COLO829 (cell line): ENCODE measurements at regions not wholly inside any gene's neighbourhood (a gene's known extent, or its start where the extent isn't known, plus 50 kb on each side); places are given as distances from the start of the nearest gene placed in this dataset.

Source experiments
- DNase-seq: peaks from one replicate; pipeline ENCODE4 v3.0.0; 2012; ENCODE audit warnings: low spot score

DNA sequence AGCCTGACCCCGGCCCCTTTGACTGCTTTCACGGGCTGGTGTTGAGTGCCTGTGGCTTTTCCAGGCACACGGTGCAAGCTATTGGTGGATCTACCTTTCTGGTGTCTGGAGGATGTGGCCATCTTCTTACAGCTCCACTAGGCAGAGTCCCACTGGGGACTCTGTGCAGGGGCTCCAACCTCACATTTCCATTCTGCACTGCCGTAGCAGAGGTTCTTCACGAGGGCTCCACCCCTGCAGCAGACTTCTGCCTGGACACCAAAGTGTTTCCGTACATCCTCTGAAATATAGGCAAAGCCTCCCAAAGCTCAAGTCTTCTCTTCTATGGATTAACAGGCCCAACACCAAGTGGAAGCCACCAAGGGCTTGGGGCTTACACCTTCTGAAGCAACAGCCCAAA is 691.5 kb upstream of the POU3F2 start:
- no peak for DNase-seq

DNA sequence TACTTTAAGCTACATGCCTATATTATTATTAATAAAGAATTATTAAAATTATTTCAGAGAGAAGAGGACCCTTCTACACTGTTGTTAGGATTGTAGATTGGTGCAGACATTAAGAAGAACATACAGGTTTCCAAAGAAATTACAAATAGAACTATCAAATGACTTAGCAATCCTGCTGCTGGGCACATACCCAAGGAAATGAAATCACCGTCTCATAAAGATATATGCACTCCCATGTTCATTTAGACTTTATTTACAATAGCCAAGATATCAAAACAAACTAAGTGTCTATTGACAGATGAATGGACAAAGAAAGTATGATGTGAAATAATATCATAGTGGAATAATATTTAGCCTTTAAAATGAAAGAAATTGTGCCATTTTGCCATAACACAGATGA is 687.7 kb upstream of the POU3F2 start:
- DNase-seq, result no peak

DNA sequence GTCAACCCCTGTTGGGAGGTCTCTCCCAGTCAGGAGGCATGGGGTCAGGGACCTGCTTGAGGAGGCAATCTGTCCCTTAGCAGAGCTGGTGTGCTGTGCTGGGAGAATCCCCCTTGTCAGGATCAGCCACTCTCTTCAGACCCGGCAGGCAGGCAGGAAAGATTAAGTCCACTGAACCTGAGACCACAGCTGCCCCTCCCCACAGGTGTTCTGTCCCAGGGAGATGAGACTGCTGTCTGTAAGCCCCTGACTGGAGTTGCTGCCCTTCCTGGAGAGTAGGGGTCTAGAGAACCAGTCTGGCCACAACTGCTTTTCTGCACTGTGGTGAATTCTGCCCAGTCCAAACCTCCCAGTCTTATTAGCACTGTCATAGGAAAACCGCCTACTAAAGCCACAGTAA is 677.8 kb upstream of the POU3F2 start:
- DNase-seq, result no peak

DNA sequence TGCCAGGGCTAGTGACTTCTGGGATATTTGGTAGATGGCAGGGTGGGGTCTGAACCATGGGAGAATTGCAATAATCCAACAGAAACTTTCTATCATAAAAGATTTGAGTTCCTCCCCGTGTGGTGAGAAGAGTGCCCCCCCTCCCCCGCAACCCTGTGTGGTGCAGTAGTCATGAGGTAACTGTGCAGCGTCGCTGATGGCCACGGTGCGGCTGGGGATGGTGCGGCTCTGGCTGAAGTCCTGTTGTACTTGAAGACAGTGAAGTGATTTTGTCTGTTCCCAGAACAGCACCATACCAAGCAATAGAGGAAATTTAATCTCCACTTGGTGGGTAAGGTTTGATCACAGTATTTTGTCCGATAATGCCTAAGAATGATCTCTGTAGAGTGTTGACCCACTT is 654.8 kb upstream of the POU3F2 start:
- DNase-seq, result no peak

DNA sequence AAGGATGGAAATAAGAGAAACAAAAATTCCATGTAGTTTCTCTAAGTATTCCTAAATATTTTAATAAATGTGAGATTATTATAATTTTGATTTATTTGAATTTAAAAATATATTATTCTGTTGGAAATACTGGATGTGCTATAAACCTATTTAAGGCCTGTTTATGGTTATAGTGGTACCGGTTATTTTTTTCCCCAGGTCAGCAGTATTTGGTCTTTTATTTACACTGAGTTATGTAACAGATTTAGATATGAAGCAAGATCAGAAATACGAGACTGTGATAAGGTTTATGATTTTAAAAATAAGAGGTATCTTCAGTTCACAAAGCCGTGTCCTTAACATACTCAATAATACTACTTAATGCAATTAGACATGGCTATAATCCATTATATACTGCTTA is 634.3 kb upstream of the POU3F2 start:
- no peak for DNase-seq

DNA sequence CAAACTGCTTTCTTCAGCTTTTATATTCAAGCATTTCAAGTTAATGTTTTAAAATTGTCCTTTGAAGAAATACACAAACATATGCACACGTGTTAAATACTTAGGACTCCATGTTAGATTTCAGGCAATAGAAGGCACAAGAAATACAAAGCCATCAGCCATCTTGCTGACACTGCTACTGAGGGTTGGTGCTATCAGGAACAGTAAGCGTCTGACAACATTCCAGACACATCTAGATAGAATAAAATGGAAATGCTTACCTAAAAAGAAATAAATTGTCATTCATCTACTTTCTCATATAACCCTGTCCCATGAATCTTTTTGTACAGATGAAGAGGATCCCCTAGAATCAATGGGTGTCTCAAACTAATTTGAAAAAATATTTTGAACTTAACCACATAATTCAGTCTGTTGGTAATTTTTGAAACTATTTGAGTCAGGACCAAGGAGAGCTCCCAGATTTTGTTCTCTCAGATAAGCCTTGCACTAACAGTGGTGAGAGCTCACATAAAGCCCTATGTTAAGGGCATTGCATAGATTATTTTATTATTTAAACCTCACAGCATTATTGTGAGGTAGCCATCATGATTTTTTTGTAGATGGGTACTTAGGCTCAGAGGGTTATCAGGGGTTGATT is 631.1 kb upstream of the POU3F2 start:
- DNase-seq, result no peak

DNA sequence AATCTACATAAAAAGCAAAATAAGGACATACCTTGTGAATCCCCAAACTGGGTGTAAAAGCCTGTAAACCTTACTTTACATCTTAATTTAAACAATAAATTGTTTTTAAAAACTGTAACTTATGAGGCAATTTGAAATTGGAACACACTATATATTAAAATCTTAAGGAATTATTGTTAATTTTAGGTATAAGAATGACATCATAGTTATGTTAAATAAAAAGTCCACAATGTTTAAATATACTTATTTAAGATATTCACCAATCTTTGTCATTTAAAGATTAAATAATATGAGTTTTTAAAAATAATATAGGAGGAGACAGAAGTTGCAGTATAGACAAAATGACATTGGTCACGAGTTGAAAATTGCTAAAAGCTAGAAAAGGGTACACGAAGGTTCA is 621.9 kb upstream of the POU3F2 start:
- DNase-seq, result no peak

DNA sequence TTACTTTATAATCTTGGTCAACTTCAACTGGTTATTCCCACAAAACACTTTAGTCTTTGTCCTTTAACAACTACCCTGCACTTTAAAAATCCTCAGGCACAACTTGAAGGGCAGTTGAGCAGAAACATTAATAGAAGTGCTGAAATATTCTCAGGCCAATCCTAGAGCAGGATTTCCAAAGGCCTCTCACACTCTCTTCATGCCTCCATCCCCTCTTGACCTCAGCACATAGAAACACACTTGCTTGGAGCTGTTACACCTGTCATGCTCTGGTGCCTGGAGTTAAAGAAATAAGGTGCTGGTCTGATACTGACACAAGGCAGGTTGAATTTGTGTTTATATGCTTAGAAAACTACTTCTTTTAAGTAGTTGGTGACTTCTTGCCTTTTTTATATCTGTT is 618.8 kb upstream of the POU3F2 start:
- no peak for DNase-seq

DNA sequence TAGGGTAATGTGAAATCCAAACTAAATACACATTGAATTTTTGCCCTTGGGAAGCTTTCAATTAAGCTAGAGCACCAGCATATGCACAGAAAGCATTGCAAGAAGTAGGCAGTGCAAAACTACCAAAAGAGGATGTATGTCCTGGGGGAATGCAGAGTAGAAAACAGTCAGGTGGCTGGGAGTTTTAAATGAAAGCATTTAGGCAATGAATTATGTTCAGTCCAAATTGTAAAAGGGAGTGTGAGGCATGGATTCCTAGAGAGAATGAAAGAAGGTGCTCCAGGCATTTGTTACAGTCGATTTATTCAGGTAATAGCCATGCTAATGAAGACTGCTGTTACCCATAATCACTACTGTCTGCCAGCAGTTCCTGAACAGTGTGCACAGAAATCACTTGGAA is 604.1 kb upstream of the POU3F2 start:
- no peak for DNase-seq

DNA sequence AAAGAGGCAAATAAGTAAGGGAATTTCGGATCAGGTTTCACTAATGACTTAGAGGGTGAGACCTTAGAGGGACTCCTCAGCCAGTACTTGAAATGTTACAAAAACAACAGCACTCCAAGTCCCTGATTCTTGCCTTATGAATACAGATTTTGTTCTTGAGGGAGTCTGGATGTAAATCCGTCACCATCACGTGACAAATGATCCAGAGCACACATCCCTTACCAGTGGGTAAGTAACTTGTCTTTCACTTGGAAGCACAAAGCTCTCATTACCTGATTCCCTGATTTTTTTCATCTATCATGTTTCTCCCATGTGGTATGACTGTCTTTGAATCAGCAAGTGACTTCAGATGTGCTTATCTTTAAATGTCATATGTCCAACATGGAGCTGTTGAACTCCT is 595.3 kb upstream of the POU3F2 start:
- peak; percentile 14 for DNase-seq

DNA sequence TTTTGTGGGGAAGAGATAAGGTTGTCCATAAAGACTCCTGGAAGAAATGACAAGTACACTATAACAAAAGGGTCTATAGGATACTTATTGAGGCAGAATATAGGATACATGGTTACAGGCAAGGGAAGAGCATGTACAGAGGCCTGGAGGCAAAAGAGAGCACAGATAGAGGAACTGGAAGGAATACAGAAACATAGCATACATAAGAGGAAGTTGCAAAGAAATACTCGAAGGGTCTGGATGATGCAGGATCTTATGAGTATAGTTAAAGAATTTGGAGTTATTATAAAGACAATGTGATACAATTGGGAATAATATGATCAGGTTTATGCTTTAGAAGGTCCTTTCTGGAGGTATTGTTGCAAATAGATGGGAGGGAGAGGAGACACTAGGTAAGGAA is 592.7 kb upstream of the POU3F2 start:
- DNase-seq, result no peak

DNA sequence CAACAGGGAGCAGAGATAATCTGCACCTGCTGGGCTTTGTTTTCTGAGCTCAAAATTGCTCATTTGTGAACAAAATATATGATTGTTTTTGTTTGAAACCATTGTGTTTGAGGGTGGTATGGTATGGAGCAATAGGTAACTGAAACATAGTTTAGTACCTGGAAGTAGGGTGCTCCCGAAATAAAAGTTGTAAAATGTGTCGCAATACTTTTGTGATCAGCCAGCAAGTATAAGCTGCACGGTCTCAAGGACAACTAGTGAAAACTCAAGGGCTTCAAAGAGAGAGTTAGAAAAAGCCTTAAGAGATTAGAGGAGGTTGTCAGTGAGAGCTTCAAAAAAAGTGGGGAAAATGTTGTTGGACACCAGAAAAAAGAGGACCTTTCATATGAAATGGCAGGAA is 579.8 kb upstream of the POU3F2 start:
- no peak for DNase-seq

DNA sequence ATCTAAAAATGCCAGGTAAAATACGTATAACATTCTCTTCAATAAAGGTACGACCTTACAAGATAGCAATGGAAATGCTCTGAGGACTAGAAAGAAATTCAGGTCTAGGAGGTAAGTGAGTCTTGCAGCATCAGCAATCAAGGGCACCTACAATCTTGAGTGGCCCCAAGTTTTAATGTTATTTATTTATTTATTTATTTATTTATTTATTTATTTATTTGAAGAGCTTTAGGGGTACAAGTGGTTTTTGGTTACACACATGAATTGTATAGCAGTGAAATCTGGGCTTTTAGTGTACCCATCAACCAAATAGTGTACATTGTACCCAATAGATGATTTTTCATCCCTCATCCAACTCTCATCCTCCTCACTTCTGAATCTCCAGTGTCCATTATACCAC is 574.0 kb upstream of the POU3F2 start:
- no peak for DNase-seq

DNA sequence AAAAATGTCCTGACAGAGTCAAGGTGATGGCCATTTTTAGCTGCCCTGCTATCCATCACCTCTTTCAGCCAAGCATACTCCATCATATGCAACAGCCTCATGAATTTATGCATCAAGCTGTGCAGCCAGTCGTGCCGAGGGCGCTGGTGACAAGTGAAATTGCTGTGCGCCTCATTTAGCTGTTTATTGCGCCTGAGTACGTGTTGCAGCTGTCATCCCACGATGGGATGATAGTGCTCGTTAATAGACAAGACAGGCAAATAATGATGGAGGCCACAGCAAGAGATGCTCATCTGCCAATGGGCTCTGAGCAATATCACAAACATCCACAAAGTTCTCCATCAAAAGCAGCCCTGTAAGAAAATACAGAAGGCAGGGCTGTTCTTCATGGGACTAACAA is 562.3 kb upstream of the POU3F2 start:
- DNase-seq, result no peak

DNA sequence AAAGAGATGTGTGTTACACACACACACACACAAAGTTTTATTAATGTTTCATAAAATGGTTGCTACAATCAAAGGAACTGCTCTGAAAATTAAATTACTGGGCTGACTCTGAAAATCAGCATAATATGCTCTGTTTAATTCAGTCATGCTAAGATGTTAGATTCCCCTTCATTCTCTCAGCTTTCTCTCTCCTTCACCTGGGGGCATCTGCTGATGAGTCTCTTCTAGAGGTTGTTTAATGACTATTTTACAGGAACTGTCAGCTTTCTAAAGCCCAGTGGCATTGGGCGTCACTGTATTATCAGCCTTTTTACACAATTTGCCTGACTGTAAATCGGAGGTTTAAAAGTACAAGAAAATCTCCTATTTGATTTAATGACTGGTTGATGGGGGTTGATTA is 559.7 kb upstream of the POU3F2 start:
- no peak for DNase-seq

DNA sequence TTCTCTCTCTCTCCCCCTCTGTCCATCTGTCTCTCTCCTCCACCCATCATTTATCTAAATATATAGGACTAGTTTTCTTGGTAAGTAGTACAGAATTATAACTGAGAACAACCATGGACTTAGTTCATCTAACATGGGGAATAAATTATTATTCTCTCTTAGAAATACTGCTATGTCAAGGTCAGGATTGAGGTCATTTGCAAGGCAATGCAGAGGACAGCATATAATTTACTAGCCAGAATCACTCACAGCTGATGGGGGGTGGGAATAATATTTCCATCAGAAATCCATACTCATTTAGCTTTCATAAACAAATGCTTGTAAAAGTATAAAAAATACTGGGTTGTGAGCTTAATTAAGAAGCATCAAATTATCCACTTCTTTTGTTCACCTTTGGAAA is 553.9 kb upstream of the POU3F2 start:
- DNase-seq, result no peak

DNA sequence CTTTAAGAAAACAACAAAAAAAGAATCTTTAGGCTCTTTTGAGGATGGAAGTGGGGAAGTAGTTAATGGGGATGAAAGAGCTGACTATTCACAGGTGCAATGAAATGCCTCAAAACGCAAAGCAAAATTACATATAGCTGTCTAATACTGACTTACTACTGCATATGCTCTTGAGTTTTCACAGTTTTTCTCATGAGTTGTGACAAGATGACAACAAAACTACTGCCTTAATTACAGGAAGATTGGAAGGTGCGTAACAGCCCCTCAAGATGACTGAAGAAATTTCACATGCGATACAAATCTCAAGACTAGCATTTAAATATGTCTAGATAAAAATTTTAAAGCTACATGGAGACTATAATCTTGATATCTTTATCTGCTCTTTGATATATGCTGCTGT is 547.8 kb upstream of the POU3F2 start:
- no peak for DNase-seq

DNA sequence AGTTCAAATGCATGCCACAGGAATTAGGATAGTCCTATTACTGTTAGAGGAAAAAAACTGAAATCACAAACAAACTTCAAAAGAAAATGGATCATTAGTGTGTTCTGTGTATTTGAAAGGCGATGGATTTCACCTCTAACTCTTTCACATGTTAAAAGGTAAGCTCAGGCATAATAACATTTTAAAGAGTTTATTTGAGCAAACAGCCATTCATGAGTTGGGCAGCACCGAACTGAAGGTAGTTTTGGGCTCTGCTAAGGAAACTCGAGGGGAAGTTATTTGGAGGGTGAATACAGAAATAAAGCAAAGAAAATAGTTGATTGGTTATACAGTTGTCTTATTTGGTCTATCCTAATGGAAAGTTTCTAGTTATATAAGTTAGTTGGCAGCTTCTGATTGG is 546.5 kb upstream of the POU3F2 start:
- DNase-seq, result no peak

DNA sequence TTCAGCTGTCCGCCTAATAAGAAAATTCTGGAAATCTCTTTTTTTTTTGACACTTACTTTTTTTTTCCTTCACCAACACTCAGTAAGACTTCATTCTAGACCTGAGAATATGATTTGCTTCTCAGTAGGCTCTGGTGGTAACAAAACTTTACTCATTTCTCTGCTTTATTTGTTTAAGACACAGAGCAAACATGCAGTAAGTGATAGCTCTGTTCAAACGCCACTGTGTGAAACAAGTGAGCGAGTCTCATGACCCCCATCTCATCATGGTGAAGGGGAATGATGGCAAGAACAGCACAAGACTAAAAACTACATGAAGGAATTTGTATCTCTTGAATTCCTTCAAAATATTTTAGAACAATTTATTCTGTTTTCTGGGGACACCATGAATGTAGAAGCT is 541.6 kb upstream of the POU3F2 start:
- DNase-seq, result no peak

DNA sequence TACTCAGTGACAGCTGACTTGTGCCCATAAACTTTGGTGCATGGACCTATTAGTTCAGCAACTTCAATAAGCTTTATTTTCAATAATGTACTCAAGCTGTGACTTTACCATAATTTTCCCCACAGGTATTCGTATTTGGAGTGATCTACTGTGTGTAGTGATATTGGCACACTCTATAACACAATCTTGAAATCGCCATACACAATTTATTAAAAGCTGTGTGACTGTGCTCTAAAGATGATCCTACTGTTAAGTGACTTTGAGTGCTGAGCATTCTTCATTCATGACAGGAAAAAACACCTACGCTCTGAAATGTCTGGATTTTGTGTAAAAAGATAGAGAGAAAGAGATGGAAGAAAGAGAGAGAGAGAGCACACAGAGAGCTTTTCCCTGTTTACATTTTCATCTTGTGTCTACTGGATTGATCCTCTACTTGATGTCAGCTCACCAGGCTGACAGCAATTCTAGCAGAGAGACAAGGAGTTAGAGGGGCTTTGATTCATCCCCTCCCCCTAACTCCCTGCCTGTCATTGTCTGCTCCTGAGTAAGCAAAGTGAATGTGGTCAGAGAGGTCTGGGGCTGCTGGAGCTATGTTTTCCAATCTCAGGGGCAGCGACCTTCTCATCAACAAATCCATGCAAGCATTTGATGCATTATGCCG is 538.7 kb upstream of the POU3F2 start:
- DNase-seq, result no peak

DNA sequence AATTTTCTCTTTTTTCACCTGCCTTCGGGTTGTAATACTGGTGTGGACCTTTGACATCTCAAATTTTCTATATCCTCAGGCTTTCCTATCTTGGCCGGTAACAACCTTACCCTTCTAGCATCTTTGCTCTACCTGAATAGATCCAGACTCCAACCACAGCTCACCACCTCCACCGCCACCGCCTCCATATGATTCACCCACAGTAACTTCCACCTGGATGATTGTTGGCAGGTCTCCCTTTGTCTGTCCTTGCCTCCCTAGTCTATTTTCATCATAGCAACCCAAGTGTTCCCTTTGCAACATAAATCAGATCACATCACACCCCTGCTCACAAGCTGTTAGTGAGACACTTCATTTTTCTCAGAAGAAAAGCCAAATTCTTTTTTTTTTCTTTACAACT is 525.8 kb upstream of the POU3F2 start:
- no peak for DNase-seq

DNA sequence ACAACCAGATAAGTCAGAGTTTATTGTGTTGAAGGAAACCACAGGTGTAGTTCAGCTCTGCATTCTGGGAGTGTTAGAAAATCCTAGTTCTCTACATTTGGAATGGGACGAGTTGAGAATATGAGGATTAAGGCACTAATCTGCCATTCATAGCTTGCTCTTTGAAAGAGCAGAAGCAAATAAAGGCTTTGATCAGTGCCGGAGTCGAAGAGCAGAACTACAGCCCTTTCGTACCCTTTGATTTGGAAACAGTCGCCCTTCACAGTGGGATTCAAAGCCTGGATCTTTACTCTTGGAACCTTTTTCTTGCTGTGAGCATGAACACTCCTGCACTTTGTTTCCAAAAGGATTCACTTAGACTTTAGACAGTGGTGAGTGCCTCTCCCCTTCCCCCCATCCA is 523.9 kb upstream of the POU3F2 start:
- no peak for DNase-seq

DNA sequence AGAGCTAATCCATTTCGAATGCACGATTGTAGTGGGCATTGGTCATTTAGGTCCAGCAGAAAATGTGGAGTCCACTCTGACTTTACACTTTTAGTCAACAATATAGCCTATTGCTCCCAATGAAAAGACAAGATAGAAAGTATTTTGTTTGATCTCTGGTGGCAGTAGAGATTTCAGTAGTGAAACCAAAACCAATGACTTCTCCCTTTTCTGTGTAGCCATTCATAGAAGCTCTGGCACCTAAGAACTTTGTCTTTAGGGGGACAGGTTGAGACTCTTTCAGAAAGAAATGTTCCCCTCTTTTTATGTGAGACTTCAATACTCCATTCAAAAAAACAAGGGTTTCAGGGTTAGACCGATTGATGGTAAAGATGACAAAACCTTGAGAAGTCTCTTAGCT is 510.8 kb upstream of the POU3F2 start:
- DNase-seq, result no peak

DNA sequence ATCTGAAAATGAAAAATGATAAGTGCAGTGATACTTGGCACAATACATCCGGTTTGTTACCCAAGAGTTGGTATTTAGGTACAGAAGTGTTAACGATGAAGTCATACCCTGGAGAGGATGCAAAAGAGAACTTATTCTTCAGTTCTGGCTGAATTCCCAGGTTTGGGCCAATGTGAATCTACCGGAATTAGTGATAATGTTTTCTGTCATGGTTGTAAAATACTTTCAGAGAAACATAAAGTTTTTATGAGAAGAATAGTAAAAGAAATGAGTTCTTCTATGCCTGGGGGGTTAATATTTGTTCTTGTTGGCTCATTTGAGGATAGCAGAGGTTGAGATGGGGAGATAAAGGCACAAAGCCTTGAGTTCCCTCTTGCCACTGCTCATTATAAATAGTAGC is 509.9 kb upstream of the POU3F2 start:
- peak; percentile 19 for DNase-seq

DNA sequence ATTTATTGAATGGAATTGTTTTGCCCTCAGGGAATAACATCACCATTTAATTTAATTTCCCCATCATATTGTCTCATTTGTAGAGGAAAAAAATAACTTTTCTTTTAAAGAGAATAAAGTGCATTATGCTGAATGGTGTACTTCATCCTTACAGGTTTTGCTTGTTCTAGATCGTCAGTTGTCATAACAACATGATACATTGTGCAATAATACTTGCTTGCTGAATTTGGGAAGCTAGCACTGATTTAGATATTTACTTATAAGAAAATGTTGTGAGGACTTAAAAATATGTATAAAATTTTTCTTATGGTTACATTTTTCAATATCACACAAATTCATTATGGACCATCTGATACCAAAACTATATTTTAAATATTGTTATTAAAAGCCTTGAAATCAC is 509.0 kb upstream of the POU3F2 start:
- DNase-seq, result no peak
